Activated CD4-positive, alpha-beta memory T cell treated with anti-CD3 and anti-CD28 coated beads, Interleukin-2, amount 10 ng/mL, durations not matched to agents 7 days and 5 days (primary cell): ENCODE measurements at regions not wholly inside any gene's neighbourhood (a gene's known extent, or its start where the extent isn't known, plus 50 kb on each side); places are given as distances from the start of the nearest gene placed in this dataset.

Experiments
- CTCF ChIA-PET: fragments of 350-600 bp; sonication (Branson Sonifier 250); formaldehyde crosslinking; loops from one replicate; lab custom pipeline; 2021; ENCODE audit warnings: antibody characterized with exemption, inconsistent platforms; lab: Charles Lee
- POLR2A ChIA-PET: fragments of 350-600 bp; sonication (Branson Sonifier 250); formaldehyde crosslinking; loops from one replicate; lab custom pipeline; 2021; ENCODE audit warnings: antibody characterized with exemption; lab: Charles Lee
- DNase-seq: peaks from one replicate; pipeline ENCODE4 v3.0.0-alpha.2; 2020
- H3K27ac Mint-ChIP-seq: one replicate; pipeline ENCODE4 v1.8.0; 2021; ENCODE audit warnings: mild to moderate bottlenecking, mixed read lengths
- H3K27me3 Mint-ChIP-seq: one replicate; pipeline ENCODE4 v1.8.0; 2021; ENCODE audit warnings: mixed read lengths
- H3K36me3 Mint-ChIP-seq: one replicate; pipeline ENCODE4 v1.8.0; 2021; ENCODE audit warnings: low read depth, mixed read lengths
- H3K4me1 Mint-ChIP-seq: one replicate; pipeline ENCODE4 v1.8.0; 2021; ENCODE audit warnings: mixed read lengths
- H3K4me3 Mint-ChIP-seq: one replicate; pipeline ENCODE4 v1.8.0; 2021; ENCODE audit warnings: mild to moderate bottlenecking, mixed read lengths
- H3K9me3 Mint-ChIP-seq: one replicate; pipeline ENCODE4 v1.8.0; 2021; ENCODE audit warnings: mixed read lengths

DNA sequence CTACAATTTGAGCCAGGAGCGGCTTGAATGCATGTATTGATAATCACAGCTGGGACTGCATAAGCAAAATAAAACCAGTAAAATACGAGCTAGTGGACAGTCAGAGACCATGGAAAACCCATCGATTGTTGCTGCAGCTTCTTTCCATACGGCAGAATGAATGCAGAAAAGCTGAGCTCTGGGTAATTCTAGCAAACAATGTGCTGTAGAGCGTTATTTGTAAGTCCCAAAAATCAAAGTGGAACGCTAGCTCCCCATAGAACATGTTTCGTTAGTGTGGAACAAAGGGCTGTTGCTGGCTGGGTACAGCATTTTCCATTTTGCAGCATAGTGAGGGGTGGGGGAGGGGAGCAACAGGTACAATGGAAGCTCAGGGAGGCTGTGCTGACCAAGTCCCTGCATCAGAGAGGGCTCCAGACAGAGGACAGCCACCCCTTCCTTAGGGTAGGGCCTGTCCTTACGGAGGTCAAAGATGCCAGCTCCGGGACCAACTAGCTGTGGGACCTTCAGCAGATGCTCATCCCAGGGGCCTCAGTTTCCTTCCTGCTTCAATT lies 74.1 kb downstream of the BOD1L2 start:
- H3K27me3 Mint-ChIP-seq = no peaks in the 10 kb centered on the region
- no peaks in the 10 kb centered on the region for H3K4me1 Mint-ChIP-seq
- no peak overlapping the region for H3K4me3 Mint-ChIP-seq
- DNase-seq = no peak
- H3K36me3 Mint-ChIP-seq = no peaks in the 10 kb centered on the region
- POLR2A ChIA-PET = no interaction called here
- no peak overlapping the region for H3K27ac Mint-ChIP-seq
- CTCF ChIA-PET = no interaction called here
- no peaks in the 10 kb centered on the region for H3K9me3 Mint-ChIP-seq

DNA sequence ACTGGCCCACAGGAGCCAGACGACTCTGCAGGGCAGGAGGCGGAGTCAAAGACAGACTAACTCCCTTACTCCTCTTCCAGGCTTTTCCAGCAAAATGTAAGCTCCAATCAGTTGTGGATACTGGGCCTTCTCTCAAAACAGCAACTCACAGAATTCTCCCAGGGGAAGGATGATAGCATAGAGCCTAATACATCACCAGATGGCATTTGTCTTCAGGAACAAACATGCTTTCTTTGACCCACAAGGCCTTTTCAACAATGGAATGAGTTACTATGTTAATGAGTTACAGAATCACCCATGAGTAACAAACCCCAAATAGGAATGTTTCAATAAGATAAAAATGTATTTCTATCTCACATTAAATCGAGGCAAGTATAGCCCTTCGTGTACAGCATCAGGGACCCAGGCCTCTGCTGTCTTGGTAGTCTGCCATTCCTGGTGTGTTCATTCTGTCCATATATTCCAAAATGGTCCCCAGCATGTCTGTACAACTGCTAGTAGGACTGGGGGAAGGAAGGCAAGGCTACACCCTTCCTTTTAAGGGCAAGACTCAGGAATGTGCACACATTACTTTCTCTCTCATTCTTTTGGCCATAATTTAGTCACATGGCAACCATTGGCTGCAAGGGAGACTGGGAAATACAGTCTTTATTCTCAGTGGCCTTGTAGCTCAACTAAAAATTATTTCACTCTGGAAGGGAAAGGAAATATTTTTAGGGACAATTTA lies 76.4 kb downstream of the BOD1L2 start:
- DNase-seq = no peak
- Mint-ChIP-seq H3K4me1 (no peaks in the 10 kb centered on the region), H3K4me3 (no peak overlapping the region), H3K36me3 (no peaks in the 10 kb centered on the region), H3K9me3 (no peaks in the 10 kb centered on the region), H3K27ac (no peak overlapping the region), H3K27me3 (no peaks in the 10 kb centered on the region)
- CTCF ChIA-PET = no interaction called here
- POLR2A ChIA-PET = no interaction called here

DNA sequence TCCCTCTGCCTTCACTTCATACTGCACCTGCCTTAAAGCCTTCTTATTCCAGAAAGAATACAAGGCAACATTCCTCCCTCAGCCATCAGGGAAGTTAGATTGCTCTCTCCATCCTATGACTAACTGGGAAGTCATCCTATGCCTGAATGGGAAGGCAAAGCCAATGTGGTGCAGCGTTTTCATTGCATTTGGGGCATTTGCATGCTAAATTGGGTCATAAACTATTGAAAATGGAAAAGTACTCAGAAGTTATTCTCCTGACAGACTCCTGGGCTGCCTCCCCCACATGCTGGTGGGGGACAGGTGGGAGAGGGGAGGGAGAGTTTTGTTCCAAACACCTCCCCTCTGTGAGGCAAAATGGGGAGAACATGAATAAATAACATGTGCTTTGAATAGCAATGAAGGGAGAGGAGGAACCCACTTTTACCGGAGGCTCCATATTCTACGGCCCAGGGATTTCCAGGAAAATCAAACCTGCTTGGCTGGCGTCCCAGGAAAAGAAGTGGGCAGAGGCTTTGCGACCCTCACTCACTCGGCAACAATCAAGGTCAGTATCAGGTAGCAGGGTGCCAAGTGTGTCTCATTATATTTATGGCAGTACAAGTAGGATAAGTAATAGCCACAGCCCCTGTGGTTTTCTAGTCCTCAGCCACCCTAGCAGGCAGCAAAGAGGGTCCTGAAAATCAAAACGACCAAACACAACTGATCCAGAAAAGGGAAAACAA lies 84.1 kb downstream of the BOD1L2 start:
- no peak overlapping the region for H3K27ac Mint-ChIP-seq
- H3K9me3 Mint-ChIP-seq = no peaks in the 10 kb centered on the region
- H3K36me3 Mint-ChIP-seq = no peaks in the 10 kb centered on the region
- no peaks in the 10 kb centered on the region for H3K4me1 Mint-ChIP-seq
- no peak overlapping the region for H3K4me3 Mint-ChIP-seq
- POLR2A ChIA-PET = no interaction called here
- H3K27me3 Mint-ChIP-seq = no peaks in the 10 kb centered on the region
- DNase-seq = no peak
- CTCF ChIA-PET = no interaction called here

DNA sequence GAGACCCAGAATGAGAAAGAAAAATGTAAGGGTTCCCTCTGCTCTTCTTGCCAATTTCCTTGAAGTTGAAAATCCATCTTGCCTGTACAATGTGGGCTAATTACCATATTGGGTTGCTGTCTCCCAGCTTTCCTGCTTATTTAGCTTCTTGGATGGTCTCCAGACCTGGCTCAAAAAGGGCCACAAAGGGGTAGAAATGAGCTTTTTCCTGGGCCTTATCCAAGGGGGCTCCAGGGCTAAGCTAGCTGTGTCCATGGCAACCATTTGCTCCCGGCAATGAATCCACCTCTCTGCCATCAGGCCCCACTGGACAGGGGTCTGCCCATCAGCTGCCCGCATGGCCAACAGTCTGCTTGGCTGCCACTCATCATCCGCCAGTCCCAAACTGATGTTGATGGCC lies 85.0 kb downstream of the BOD1L2 start:
- Mint-ChIP-seq H3K4me3 (no peak overlapping the region), H3K27me3 (no peaks in the 10 kb centered on the region), H3K36me3 (no peaks in the 10 kb centered on the region), H3K4me1 (no peaks in the 10 kb centered on the region), H3K9me3 (no peaks in the 10 kb centered on the region), H3K27ac (no peak overlapping the region)
- ChIA-PET POLR2A (no interaction called here), CTCF (no interaction called here)
- DNase-seq = no peak

DNA sequence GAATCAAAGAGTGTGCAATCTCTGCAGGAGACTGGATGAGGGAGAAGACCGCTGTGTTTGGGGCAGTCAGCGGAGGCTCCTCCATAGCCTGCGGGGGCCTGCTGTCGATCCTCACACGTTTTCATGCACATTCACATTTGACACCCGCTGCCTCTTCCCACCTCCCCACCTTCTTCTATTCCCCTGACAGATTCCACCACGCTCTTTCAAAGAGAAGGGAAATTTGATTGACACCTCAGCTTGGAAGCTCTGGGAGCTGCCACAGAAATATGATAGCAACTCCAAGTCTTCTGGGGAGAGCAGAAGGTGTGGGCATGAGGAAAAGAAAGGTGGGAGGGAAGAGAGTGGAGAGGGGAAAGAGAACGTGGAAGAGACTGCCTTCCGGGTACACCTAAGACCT lies 87.5 kb downstream of the BOD1L2 start:
- Mint-ChIP-seq H3K27me3 (no peaks in the 10 kb centered on the region), H3K27ac (no peak overlapping the region), H3K4me1 (no peaks in the 10 kb centered on the region), H3K4me3 (no peak overlapping the region), H3K9me3 (no peaks in the 10 kb centered on the region), H3K36me3 (no peaks in the 10 kb centered on the region)
- ChIA-PET POLR2A (no interaction called here), CTCF (no interaction called here)
- no peak for DNase-seq

DNA sequence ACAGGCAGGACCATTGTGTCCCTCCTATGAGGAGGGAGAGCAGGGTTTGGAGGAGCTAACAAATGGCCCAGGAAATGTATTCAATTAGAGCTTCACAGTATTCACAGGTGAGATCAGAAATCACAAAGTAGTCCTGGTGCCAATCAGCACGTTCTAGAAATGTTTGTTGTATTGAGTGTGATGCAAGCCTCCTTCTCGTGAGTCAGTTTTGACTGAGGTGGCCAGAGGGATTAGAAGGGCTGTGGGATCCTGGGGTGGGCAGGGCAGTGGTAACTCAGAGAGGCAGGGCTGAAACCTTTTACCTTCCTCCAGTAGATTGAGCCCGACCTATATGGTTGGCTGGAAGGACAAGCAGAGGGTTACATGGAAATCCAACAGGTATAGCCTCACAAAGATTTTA lies 95.0 kb downstream of the BOD1L2 start:
- no peaks in the 10 kb centered on the region for H3K27me3 Mint-ChIP-seq
- no peak overlapping the region for H3K27ac Mint-ChIP-seq
- ChIA-PET POLR2A (no interaction called here), CTCF (no interaction called here)
- H3K4me1 Mint-ChIP-seq = no peaks in the 10 kb centered on the region
- no peaks in the 10 kb centered on the region for H3K36me3 Mint-ChIP-seq
- no peaks in the 10 kb centered on the region for H3K9me3 Mint-ChIP-seq
- H3K4me3 Mint-ChIP-seq = no peak overlapping the region
- no peak for DNase-seq

DNA sequence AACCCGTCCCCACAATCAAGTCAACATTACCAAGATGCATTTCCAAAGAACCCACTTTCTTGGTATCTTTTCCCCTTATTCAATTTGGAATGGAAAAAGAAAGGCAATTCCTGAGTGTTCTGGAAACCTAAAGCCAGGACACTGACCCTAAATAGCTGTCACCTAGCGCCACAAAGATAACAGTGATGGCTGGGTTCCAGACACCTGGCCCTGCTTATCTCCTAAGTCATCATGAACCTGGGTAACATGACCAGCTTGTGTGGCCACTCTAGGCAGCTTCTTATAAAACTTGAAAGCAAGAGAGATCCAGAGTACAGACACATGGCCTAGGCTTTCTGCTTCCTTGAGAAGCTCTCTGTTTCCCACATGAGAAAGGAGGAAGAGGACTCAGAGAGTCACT lies 95.4 kb downstream of the BOD1L2 start:
- H3K9me3 Mint-ChIP-seq = no peaks in the 10 kb centered on the region
- no peak overlapping the region for H3K4me3 Mint-ChIP-seq
- no peaks in the 10 kb centered on the region for H3K36me3 Mint-ChIP-seq
- H3K4me1 Mint-ChIP-seq = no peaks in the 10 kb centered on the region
- no peak for DNase-seq
- H3K27ac Mint-ChIP-seq = no peak overlapping the region
- no peaks in the 10 kb centered on the region for H3K27me3 Mint-ChIP-seq
- ChIA-PET CTCF (no interaction called here), POLR2A (no interaction called here)

DNA sequence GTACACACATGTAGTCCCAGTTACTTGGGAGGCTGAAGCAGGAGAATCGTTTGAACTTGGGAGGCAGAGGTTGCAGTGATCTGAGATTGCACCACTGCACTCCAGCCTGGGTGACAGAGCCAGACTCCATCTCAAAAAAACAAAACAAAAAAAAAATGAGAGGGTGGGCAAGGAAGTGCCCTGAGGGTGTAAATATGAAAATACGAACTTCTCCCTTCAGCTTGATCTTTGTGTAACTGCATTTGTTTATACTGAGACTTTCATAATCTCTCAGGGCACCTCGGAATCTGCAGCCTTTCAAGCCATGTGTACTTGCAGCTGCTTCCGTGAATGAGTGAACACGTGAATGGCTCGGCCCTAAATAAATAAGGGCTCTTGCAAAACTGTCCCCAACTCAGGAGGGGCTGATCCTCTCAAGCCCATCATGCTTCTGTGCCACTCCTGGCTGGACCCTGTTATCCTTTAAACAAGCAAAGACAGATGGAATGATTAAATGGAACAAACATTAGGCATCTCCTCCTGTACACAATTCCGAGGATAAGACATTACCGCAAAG lies 96.8 kb downstream of the BOD1L2 start:
- Mint-ChIP-seq H3K36me3 (no peaks in the 10 kb centered on the region), H3K27ac (no peak overlapping the region), H3K4me1 (no peaks in the 10 kb centered on the region), H3K9me3 (no peaks in the 10 kb centered on the region), H3K4me3 (no peak overlapping the region), H3K27me3 (no peaks in the 10 kb centered on the region)
- DNase-seq = no peak
- CTCF ChIA-PET = no interaction called here
- POLR2A ChIA-PET = no interaction called here

DNA sequence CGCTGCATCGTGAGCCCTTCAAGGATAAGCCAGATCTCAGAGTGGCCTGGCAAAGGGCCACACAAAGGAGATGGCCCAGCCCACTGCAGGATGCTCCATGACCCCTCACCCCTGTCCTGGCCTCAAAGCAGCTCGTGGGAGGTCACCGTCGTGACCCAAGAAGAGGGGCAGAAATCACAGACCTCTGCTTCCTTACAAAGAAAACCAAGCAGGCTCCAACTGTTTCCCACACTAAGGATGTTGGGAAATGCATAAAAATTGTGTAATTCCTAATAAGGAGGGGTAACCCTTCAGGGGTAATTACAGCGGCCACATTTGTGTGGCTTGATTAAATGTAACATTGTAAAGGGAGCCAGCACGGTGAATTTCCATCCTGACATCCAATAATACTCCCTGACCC lies 102.3 kb downstream of the BOD1L2 start:
- Mint-ChIP-seq H3K4me1 (no peaks in the 10 kb centered on the region), H3K36me3 (no peaks in the 10 kb centered on the region), H3K9me3 (no peaks in the 10 kb centered on the region), H3K27me3 (no peaks in the 10 kb centered on the region), H3K4me3 (no peak overlapping the region), H3K27ac (no peak overlapping the region)
- CTCF ChIA-PET = no interaction called here
- DNase-seq = no peak
- POLR2A ChIA-PET = no interaction called here

DNA sequence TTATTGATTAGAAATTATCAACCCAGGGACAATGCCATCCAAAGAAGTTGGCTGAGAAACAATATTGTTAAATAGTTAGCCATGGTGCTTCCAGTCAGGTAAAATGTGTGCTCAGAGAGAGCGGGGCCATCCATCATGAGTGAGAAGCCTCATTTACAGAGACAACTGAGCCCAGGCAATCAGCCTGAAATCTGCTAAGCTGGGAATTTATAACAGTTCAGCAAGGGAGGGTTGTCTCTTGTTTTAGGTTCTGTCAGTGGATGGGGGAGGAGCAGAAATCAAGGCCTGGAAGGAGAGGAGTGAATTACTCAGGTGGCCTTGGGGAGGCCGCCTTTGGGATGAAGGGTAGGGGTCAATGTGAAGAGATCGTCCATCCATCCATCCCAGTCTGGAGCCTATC lies 102.5 kb upstream of the ST8SIA3 start:
- no peaks in the 10 kb centered on the region for H3K4me1 Mint-ChIP-seq
- CTCF ChIA-PET = no interaction called here
- no peaks in the 10 kb centered on the region for H3K9me3 Mint-ChIP-seq
- no peak overlapping the region for H3K27ac Mint-ChIP-seq
- POLR2A ChIA-PET = no interaction called here
- no peak overlapping the region for H3K4me3 Mint-ChIP-seq
- no peaks in the 10 kb centered on the region for H3K27me3 Mint-ChIP-seq
- no peak for DNase-seq
- no peaks in the 10 kb centered on the region for H3K36me3 Mint-ChIP-seq

DNA sequence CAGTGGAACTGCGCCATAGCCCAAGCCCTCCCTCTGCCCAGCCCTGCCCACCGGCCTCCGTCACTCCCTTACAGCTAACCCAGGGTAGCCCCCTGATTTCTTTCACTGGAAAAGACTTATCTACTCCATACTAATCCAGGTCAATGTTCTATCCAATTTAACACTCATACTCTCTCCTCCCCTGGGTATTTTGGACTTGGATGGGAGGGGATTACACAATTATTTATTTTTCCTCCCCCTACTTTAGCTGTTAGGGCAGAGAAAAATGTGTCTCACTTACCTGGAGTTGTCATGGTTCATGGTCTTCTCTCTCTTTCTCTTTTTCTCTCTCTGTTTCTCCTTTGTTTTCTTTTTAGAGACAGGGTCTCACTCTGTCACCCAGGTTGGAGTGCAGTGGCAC lies 100.6 kb upstream of the ST8SIA3 start:
- DNase-seq = no peak
- no peaks in the 10 kb centered on the region for H3K36me3 Mint-ChIP-seq
- ChIA-PET CTCF (no interaction called here), POLR2A (no interaction called here)
- H3K27ac Mint-ChIP-seq = no peak overlapping the region
- H3K4me1 Mint-ChIP-seq = no peaks in the 10 kb centered on the region
- H3K9me3 Mint-ChIP-seq = no peaks in the 10 kb centered on the region
- no peaks in the 10 kb centered on the region for H3K27me3 Mint-ChIP-seq
- H3K4me3 Mint-ChIP-seq = no peak overlapping the region

DNA sequence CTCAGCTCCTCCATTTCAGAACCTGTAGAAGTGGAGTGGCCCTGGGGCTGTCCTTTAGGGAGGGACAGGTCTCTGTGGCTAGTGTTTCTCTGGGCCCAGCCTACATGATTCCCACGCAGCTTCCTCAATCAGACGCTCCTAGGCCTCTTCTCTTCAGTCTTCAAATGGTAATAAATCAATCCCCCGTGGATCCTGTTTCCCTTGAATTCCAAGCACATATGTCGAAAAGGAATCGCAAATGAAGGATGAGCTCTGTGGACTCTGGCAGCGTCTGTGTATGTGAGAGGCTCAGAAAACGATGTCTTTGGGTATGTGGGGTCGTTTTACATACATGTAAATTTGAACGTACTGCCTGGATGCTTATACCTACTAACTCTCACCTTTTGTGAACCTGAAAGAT lies 98.5 kb upstream of the ST8SIA3 start:
- Mint-ChIP-seq H3K36me3 (no peaks in the 10 kb centered on the region), H3K27ac (no peak overlapping the region), H3K9me3 (peaks cover 2% of the 10 kb centered on the region), H3K27me3 (no peaks in the 10 kb centered on the region), H3K4me3 (no peak overlapping the region), H3K4me1 (no peaks in the 10 kb centered on the region)
- ChIA-PET POLR2A (no interaction called here), CTCF (no interaction called here)
- no peak for DNase-seq

DNA sequence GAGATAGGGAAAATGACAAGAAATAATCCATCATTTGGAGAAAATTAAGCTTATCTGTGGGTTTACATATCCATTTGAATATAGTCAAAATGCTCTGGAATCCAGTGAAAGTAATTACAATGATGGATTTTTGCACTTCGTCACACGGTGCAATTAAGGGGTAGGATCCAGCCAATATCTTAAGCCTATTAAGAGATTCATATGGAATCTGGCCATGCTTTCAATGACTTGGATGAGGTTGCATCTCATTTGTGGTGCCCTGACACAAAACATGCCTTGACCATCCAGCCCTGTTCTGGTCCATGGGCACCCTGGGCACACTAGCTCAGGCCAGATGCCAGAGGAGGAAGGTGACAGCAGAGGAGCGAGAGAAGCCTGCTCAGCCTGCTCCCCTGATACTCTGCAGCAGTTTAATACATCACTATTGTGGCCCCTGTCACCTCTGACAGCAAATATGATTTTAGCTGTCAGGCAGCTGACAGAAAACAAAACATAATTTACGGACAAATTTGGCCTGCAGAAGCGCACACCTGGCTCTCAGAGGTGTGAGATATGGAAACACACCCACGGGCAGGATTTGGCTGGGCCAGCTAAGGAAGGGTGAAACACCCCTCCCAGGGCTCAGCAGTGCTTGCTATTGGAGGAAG lies 94.1 kb upstream of the ST8SIA3 start:
- ChIA-PET POLR2A (no interaction called here), CTCF (no interaction called here)
- peaks cover 2% of the 10 kb centered on the region for H3K9me3 Mint-ChIP-seq
- H3K4me1 Mint-ChIP-seq = no peaks in the 10 kb centered on the region
- DNase-seq = no peak
- H3K36me3 Mint-ChIP-seq = no peaks in the 10 kb centered on the region
- no peaks in the 10 kb centered on the region for H3K27me3 Mint-ChIP-seq
- H3K4me3 Mint-ChIP-seq = no peak overlapping the region
- H3K27ac Mint-ChIP-seq = no peak overlapping the region
